Right cardiac atrium (tissue), 5 donors: ENCODE measurements at regions not wholly inside any gene's neighbourhood (a gene's known extent, or its start where the extent isn't known, plus 50 kb on each side); places are given as distances from the start of the nearest gene placed in this dataset.

ENCODE experiments used
- ATAC-seq, 2 donors: fragments of 200-7000 bp; cut with Tn5 transposase; one replicate each; pipeline versions ENCODE4 v1.8.0 to v1.9.1; 2020; ENCODE audit warnings: moderate library complexity in 2 of 2, mild to moderate bottlenecking in 1 of 2
- DNase-seq, 3 donors: peaks; one replicate each; pipeline ENCODE4 v3.0.0-alpha.2; 2020
- H3K27ac ChIP-seq: one replicate; pipeline ENCODE4 v1.5.1; 2013; ENCODE audit warnings: mild to moderate bottlenecking, low read length, control low read depth, moderate library complexity
- H3K27me3 ChIP-seq: one replicate; pipeline ENCODE4 v1.6.1; 2013; ENCODE audit not compliant: control insufficient read depth, insufficient read depth
- H3K4me1 ChIP-seq: one replicate; pipeline ENCODE4 v1.6.1; 2013; ENCODE audit warnings: low read length; ENCODE audit not compliant: control insufficient read depth, insufficient read depth
- H3K4me3 ChIP-seq: one replicate; pipeline ENCODE4 v1.5.1; 2013; ENCODE audit warnings: low read length, control low read depth
- H3K9me3 ChIP-seq: one replicate; pipeline ENCODE4 v1.6.1; 2013; ENCODE audit warnings: low read length; ENCODE audit not compliant: control insufficient read depth
- WGBS: extraction: QIAGEN DNeasy Blood & Tissue Kit; methylation state at CpG from one replicate; pipeline ENCODE4 v1.1.7; 2013; 5-methylcytosine and 5-hydroxymethylcytosine counted together
- intact Hi-C, 4 donors: fragments of 100-400 bp; cut with DNase I; formaldehyde crosslinking; loops; one replicate each; pipeline versions ENCODE4 v1.11.0 to v1.14.0; 2022 to 2023
- donor health status: healthy with polysubstance abuse.
- donor health status: DM: no; HTN: yes; CAD: no.
- donor health status: DM: no; HTN: no; CAD: no.
- donor health status: DM: no; HTN: yes; CAD: no; lungs with severe emphysema.
- donor health status: DM: yes; HTN: yes; CAD: no.

GRCh38 chr2:123040506-123040905 lies 984.6 kb upstream of the CNTNAP5 start:
- no peak for ATAC-seq
- no peak for DNase-seq
- no peaks in the 10 kb centered on the region for H3K27me3 ChIP-seq
- no peak overlapping the region for H3K4me3 ChIP-seq
- no peaks in the 10 kb centered on the region for H3K4me1 ChIP-seq
- no peaks in the 10 kb centered on the region for H3K9me3 ChIP-seq
- intact Hi-C loops = no loop called here
- no peak overlapping the region for H3K27ac ChIP-seq
- WGBS = 76% methylated on average over 1 of the region's 1 CpG

GRCh38 chr2:123043458-123043857 lies 981.6 kb upstream of the CNTNAP5 start:
- H3K9me3 ChIP-seq = no peaks in the 10 kb centered on the region
- 97% methylated on average over 1 of the region's 1 CpG for WGBS
- H3K4me3 ChIP-seq = no peak overlapping the region
- no peak for ATAC-seq
- intact Hi-C loops = no loop called here
- H3K27ac ChIP-seq = no peak overlapping the region
- DNase-seq = no peak
- no peaks in the 10 kb centered on the region for H3K27me3 ChIP-seq
- H3K4me1 ChIP-seq = no peaks in the 10 kb centered on the region

GRCh38 chr2:123045713-123046112 lies 979.4 kb upstream of the CNTNAP5 start:
- 82% methylated on average over 3 of the region's 3 CpGs for WGBS
- DNase-seq (no peak), ATAC-seq (no peak)
- Histone ChIP-seq H3K27ac (no peak overlapping the region), H3K4me1 (no peaks in the 10 kb centered on the region), H3K27me3 (no peaks in the 10 kb centered on the region), H3K9me3 (no peaks in the 10 kb centered on the region), H3K4me3 (no peak overlapping the region)
- intact Hi-C loops = no loop called here

GRCh38 chr2:123047186-123047585 lies 977.9 kb upstream of the CNTNAP5 start:
- Histone ChIP-seq H3K27ac (no peak overlapping the region), H3K27me3 (no peaks in the 10 kb centered on the region), H3K4me3 (no peak overlapping the region), H3K4me1 (no peaks in the 10 kb centered on the region), H3K9me3 (no peaks in the 10 kb centered on the region)
- DNase-seq (no peak), ATAC-seq (no peak)
- intact Hi-C loops = no loop called here

GRCh38 chr2:123051136-123051535 lies 974.0 kb upstream of the CNTNAP5 start:
- Histone ChIP-seq H3K27me3 (no peaks in the 10 kb centered on the region), H3K4me1 (no peaks in the 10 kb centered on the region), H3K4me3 (no peak overlapping the region), H3K27ac (no peak overlapping the region), H3K9me3 (no peaks in the 10 kb centered on the region)
- intact Hi-C loops = no loop called here
- no peak for DNase-seq
- ATAC-seq = no peak
- 57% methylated on average over 2 of the region's 2 CpGs for WGBS

GRCh38 chr2:123061534-123061933 lies 963.6 kb upstream of the CNTNAP5 start:
- no peaks in the 10 kb centered on the region for H3K9me3 ChIP-seq
- DNase-seq (no peak), ATAC-seq (no peak)
- no peaks in the 10 kb centered on the region for H3K27me3 ChIP-seq
- no peaks in the 10 kb centered on the region for H3K4me1 ChIP-seq
- 77% methylated on average over 2 of the region's 2 CpGs for WGBS
- intact Hi-C loops = no loop called here
- no peak overlapping the region for H3K4me3 ChIP-seq
- no peak overlapping the region for H3K27ac ChIP-seq

- ATAC-seq (no peak), DNase-seq (no peak)
- 78% methylated on average over 1 of the region's 1 CpG for WGBS
- Histone ChIP-seq H3K4me1 (no peaks in the 10 kb centered on the region), H3K9me3 (no peaks in the 10 kb centered on the region), H3K27ac (no peak overlapping the region), H3K27me3 (no peaks in the 10 kb centered on the region), H3K4me3 (no peak overlapping the region)
- intact Hi-C loops = no loop called here
These were observed 951.7 kb upstream of the CNTNAP5 start for GRCh38 chr2:123073371-123073770.

GRCh38 chr2:123073956-123074355 lies 951.1 kb upstream of the CNTNAP5 start:
- no peaks in the 10 kb centered on the region for H3K9me3 ChIP-seq
- no peaks in the 10 kb centered on the region for H3K4me1 ChIP-seq
- no peak for DNase-seq
- ATAC-seq = no peak
- no peak overlapping the region for H3K4me3 ChIP-seq
- intact Hi-C loops = no loop called here
- no peak overlapping the region for H3K27ac ChIP-seq
- no peaks in the 10 kb centered on the region for H3K27me3 ChIP-seq

- ATAC-seq (no peak), DNase-seq (no peak)
- Histone ChIP-seq H3K4me3 (no peak overlapping the region), H3K9me3 (no peaks in the 10 kb centered on the region), H3K27ac (no peak overlapping the region), H3K4me1 (no peaks in the 10 kb centered on the region), H3K27me3 (no peaks in the 10 kb centered on the region)
- 65% methylated on average over 2 of the region's 2 CpGs for WGBS
- intact Hi-C loops = no loop called here
These were observed 948.0 kb upstream of the CNTNAP5 start for GRCh38 chr2:123077101-123077500.

GRCh38 chr2:123080331-123080730 lies 944.8 kb upstream of the CNTNAP5 start:
- Histone ChIP-seq H3K27me3 (no peaks in the 10 kb centered on the region), H3K27ac (no peak overlapping the region), H3K9me3 (no peaks in the 10 kb centered on the region), H3K4me3 (no peak overlapping the region), H3K4me1 (no peaks in the 10 kb centered on the region)
- ATAC-seq (no peak), DNase-seq (no peak)
- 66% methylated on average over 3 of the region's 3 CpGs for WGBS
- intact Hi-C loops = no loop called here

- H3K9me3 ChIP-seq = no peaks in the 10 kb centered on the region
- 57% methylated on average over 1 of the region's 1 CpG for whole genome bisulfite sequencing
- no peak for ATAC-seq
- no peaks in the 10 kb centered on the region for H3K4me1 ChIP-seq
- H3K27ac ChIP-seq = no peak overlapping the region
- H3K4me3 ChIP-seq = no peak overlapping the region
- no peaks in the 10 kb centered on the region for H3K27me3 ChIP-seq
- DNase-seq = no peak
- intact Hi-C loops = no loop called here
These were observed 939.6 kb upstream of the CNTNAP5 start for GRCh38 chr2:123085484-123085883.

- no peak for DNase-seq
- H3K4me3 ChIP-seq = no peak overlapping the region
- 51% methylated on average over 6 of the region's 6 CpGs for WGBS
- no peaks in the 10 kb centered on the region for H3K27me3 ChIP-seq
- no peaks in the 10 kb centered on the region for H3K9me3 ChIP-seq
- ATAC-seq = no peak
- no peaks in the 10 kb centered on the region for H3K4me1 ChIP-seq
- intact Hi-C loops = no loop called here
- no peak overlapping the region for H3K27ac ChIP-seq
These were observed 938.3 kb upstream of the CNTNAP5 start for GRCh38 chr2:123086613-123087385.
